Activated T-helper 1 cell treated with anti-CD3 and anti-CD28 coated beads, Interleukin-12 subunit alpha, Interleukin-12 subunit beta, Interleukin-2, Interleukin-4 antibody, amounts not matched to agents 30 ng/mL and 10 ng/mL and 1 ng/mL, durations not matched to agents 14 hours and 24 hours and 36 hours (primary cell): ENCODE measurements at regions not wholly inside any gene's neighbourhood (a gene's known extent, or its start where the extent isn't known, plus 50 kb on each side); places are given as distances from the start of the nearest gene placed in this dataset.

ENCODE experiments used
- DNase-seq: peaks from one replicate; pipeline ENCODE4 v3.0.0; 2021; ENCODE audit warnings: low spot score
- H3K27ac Mint-ChIP-seq: one replicate; pipeline ENCODE4 v1.8.0; 2021; ENCODE audit warnings: mild to moderate bottlenecking, mixed read lengths
- H3K27me3 Mint-ChIP-seq: one replicate; pipeline ENCODE4 v1.8.0; 2022; ENCODE audit warnings: mild to moderate bottlenecking, moderate library complexity, mixed read lengths; ENCODE audit not compliant: insufficient read depth
- H3K36me3 Mint-ChIP-seq: one replicate; pipeline ENCODE4 v1.8.0; 2021; ENCODE audit warnings: low read depth, mixed read lengths
- H3K4me1 Mint-ChIP-seq: one replicate; pipeline ENCODE4 v1.8.0; 2021; ENCODE audit warnings: low read depth, mixed read lengths
- H3K4me3 Mint-ChIP-seq: one replicate; pipeline ENCODE4 v1.8.0; 2021; ENCODE audit warnings: mild to moderate bottlenecking, moderate library complexity, mixed read lengths
- H3K9me3 Mint-ChIP-seq: one replicate; pipeline ENCODE4 v1.8.0; 2021; ENCODE audit warnings: mixed read lengths
- intact Hi-C: fragments of 100-400 bp; cut with micrococcal nuclease; formaldehyde crosslinking; loops from one replicate; pipeline ENCODE4 v1.15.1; 2024

DNA sequence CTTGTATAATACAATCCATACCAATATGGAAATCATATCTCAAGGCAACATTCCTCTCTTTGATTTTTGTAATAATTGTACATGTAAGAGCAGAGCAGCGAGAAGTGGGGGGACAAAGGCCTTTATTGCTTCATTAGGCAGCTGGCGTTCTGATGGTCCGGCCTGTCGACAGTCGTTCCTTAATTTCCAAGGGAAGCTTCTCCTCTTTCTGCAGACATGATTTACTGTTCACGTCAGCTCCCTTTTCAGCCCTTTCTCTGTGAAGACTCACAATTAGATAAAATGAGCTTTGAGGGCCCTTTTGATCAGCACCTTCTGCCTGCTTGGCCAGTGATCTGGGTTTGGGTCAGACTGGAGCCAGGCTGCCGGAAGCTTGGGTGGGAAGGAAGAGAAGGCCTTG lies 65.6 kb upstream of the CTBP2 start:
- no peaks in the 10 kb centered on the region for H3K4me1 Mint-ChIP-seq
- intact Hi-C loops, result no loop called here
- no peak overlapping the region for H3K4me3 Mint-ChIP-seq
- no peaks in the 10 kb centered on the region for H3K36me3 Mint-ChIP-seq
- peaks cover 4% of the 10 kb centered on the region for H3K9me3 Mint-ChIP-seq
- DNase-seq, result no peak
- H3K27ac Mint-ChIP-seq, result no peak overlapping the region
- no peaks in the 10 kb centered on the region for H3K27me3 Mint-ChIP-seq

DNA sequence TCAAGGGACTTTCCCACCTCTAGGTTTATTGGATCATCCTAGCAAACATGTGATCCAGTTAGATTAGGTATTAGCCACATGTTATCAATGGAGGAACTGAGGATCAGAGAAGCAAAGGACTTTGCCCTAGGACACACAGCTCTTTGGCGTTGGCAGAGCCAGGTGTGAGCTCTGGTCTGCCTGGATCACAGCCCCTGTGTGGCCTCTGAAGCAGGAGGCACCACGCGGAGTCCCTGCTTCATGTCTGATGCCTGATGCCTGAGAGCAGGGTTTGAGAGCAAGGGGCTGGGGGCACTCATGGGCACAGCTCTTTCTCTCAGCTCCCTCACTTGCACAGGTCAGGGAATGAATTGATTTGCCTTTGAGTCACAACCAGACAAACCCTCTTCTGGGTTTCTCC lies 64.7 kb upstream of the CTBP2 start:
- intact Hi-C loops, result no loop called here
- H3K4me3 Mint-ChIP-seq, result no peak overlapping the region
- DNase-seq, result no peak
- H3K27me3 Mint-ChIP-seq, result no peaks in the 10 kb centered on the region
- H3K36me3 Mint-ChIP-seq, result no peaks in the 10 kb centered on the region
- H3K27ac Mint-ChIP-seq, result no peak overlapping the region
- H3K9me3 Mint-ChIP-seq, result peaks cover 4% of the 10 kb centered on the region
- no peaks in the 10 kb centered on the region for H3K4me1 Mint-ChIP-seq

DNA sequence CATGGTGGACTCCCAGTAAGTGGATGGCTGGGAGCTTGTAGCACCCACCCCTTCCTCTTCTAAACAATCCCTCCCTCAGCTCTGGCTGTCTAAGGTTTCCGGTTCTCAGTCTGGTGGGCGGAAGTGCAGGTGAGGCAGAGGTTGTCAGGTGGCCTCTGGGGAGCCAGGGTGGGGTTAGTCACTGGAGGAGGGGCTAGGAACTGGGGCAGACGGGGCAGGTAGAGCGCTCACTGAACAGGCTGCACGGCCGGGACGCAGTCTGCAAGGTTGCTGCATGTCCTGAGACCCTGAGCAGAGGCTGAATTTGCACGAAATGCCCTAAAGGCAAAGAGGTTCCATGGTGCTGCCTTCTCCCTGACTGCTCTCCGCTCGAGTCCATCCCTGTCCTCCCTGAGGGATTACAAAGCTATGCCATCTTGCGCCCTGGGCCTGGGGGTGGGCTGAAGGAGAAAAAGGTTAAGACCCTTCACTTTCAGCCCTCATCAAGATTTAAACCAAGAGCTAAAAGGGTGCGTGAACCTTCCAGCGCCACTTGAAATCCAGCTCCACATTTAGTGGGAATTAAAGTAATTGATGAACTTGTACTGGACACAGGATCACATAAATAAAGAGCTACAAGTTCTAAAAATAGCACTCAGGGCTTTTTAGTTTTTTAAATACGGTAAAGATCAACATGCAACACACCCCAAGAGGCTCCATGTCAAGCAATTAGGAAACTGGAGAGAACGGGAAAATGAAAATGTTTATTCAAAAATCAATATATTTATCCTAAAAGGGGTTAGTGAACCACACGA lies 62.3 kb upstream of the CTBP2 start:
- Mint-ChIP-seq H3K9me3 (peaks cover 4% of the 10 kb centered on the region), H3K4me1 (no peaks in the 10 kb centered on the region), H3K4me3 (no peak overlapping the region), H3K36me3 (no peaks in the 10 kb centered on the region), H3K27ac (no peak overlapping the region), H3K27me3 (peaks cover 2% of the 10 kb centered on the region)
- intact Hi-C loops, result no loop called here
- no peak for DNase-seq

DNA sequence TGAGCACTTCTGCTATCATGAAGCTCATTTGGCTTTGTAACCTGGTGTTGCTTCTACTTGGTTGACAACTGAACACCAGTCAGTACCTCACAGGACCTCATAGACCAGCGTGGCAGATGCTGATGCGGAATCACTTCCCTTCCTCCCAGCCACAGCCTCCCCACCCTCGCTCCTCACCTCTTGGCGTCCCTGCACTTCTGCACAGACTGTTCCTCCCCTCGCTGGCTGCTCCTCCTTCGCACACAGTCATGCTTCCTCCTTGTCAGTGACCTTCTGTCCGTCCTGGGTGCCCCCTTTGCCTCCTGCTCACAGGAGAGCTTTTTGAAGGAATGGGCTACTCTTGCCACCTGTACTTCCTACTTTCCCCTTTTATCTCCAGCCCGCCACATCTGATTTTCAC lies 61.4 kb upstream of the CTBP2 start:
- Mint-ChIP-seq H3K4me1 (no peaks in the 10 kb centered on the region), H3K27me3 (peaks cover 2% of the 10 kb centered on the region), H3K9me3 (no peaks in the 10 kb centered on the region), H3K36me3 (no peaks in the 10 kb centered on the region), H3K27ac (no peak overlapping the region), H3K4me3 (no peak overlapping the region)
- DNase-seq, result no peak
- intact Hi-C loops, result no loop called here

DNA sequence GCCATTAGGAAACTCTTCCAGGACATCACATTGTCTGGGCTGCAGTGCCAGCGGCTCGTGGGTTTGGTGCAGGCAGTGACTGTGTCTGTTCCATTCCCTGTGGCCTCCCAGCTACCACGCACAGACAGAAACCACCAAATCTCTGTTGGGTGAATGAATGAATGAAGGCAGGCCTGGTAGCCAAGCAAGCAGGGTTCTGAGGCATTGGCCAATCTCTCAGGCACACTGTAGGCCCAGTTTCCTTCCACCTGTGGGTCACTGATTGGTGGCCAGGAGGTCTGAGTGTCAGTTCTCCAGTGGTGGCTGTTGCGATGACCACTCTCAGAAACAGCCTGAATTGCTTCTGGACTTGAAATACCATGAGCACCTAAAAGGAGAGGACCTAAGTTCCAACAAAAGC lies 59.4 kb upstream of the CTBP2 start:
- no peaks in the 10 kb centered on the region for H3K4me1 Mint-ChIP-seq
- peaks cover 2% of the 10 kb centered on the region for H3K27me3 Mint-ChIP-seq
- intact Hi-C loops, result no loop called here
- no peak overlapping the region for H3K4me3 Mint-ChIP-seq
- no peaks in the 10 kb centered on the region for H3K36me3 Mint-ChIP-seq
- H3K27ac Mint-ChIP-seq, result no peak overlapping the region
- H3K9me3 Mint-ChIP-seq, result no peaks in the 10 kb centered on the region
- no peak for DNase-seq

DNA sequence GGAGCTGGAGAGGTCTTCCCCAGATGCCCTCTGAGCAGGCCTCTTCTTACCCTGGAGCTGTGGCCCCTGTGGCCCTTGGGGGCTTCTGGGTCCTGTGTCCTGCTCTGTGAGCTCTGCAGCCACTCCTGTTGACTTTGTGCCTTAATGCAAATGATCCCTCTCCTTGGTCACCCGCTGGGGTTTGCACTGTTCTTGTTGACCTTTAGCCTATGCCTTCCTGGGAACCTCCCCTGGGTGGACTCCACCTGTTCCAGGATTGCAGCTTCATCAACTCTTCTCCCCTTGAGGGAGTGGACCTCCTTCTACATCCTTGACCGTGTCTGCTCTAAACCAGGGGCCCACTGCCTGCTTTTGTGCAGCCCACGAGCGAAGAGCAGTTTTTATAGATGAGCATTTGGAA lies 58.6 kb upstream of the CTBP2 start:
- Mint-ChIP-seq H3K9me3 (no peaks in the 10 kb centered on the region), H3K4me3 (no peak overlapping the region), H3K27me3 (peaks cover 2% of the 10 kb centered on the region), H3K36me3 (no peaks in the 10 kb centered on the region), H3K4me1 (no peaks in the 10 kb centered on the region), H3K27ac (no peak overlapping the region)
- no peak for DNase-seq
- intact Hi-C loops, result no loop called here

DNA sequence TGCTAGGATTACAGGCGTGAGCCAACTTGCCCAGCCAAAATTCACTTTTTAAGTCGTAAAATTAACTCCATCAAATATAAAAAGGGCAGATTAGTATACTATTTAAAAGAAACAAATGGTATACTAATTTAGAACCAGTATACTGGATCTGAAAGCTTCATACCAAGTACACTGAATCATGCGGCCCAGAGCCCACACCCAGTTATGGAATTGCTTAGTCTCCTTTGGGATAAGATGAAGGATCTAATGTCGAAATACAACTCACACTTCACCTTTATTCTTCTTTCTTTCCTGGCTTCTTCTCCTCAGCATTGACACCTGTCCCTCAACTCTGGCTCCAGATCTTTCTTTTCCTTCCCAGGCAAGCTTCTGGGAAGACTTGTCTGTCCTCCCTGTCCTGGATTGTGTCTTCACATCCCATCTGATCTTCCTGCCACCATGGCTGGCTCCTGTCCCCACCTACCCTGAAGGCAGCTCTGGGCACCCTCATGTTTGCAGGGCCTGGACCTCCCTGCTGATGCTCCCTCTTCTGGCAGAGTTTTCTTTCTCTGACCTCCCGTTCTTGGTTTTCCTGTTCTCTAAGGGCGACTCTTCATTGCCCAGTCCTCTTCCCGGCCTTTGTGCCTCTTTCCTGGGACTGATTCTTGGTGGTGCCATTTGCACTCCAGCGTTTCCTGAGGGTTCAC lies 57.8 kb upstream of the CTBP2 start:
- Mint-ChIP-seq H3K27ac (no peak overlapping the region), H3K4me3 (no peak overlapping the region), H3K27me3 (peaks cover 2% of the 10 kb centered on the region), H3K9me3 (no peaks in the 10 kb centered on the region), H3K36me3 (no peaks in the 10 kb centered on the region), H3K4me1 (no peaks in the 10 kb centered on the region)
- DNase-seq, result no peak
- intact Hi-C loops, result no loop called here

DNA sequence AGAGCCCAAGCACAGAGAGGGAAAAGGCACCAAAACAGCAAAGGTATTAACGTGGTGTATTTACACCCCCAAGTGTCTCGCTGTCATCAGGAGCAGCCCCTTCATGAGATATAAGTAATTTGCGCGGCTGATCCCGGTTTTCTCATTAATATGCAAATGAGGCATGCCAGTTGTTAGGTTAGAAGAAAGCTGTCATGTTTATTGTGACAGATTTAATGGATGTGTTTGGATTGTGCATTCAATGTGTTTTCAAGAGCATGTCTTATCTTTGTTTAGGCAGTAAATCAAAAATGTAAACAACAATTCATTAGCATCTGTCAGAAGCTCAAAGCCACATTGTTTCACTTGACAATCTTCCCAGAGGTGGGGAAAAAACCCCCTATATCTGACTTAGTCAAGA lies 56.5 kb upstream of the CTBP2 start:
- no peak for DNase-seq
- intact Hi-C loops, result no loop called here
- Mint-ChIP-seq H3K9me3 (no peaks in the 10 kb centered on the region), H3K27me3 (peaks cover 2% of the 10 kb centered on the region), H3K27ac (no peak overlapping the region), H3K36me3 (no peaks in the 10 kb centered on the region), H3K4me1 (no peaks in the 10 kb centered on the region), H3K4me3 (no peak overlapping the region)

DNA sequence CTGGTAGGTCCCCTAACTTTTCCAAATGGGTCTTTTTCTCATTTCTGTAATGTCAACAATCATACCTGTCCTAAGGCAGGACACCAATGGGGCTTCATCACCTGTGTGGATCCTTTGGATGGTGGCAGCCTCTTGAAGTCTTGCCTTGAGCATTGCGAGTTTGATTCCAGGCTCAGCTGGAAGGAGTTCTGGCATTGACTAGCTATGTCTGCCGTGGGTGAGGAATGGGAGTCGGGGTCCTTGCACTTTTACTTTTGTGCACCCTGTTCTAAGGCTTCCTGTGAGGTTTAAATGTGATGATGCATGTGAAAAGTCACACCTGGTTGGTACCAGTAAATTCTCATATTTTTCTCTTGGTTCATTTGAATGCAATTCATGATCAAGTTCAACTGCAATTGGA lies 55.9 kb upstream of the CTBP2 start:
- intact Hi-C loops, result no loop called here
- Mint-ChIP-seq H3K36me3 (no peaks in the 10 kb centered on the region), H3K27ac (no peak overlapping the region), H3K27me3 (peaks cover 2% of the 10 kb centered on the region), H3K4me3 (no peak overlapping the region), H3K4me1 (no peaks in the 10 kb centered on the region), H3K9me3 (no peaks in the 10 kb centered on the region)
- no peak for DNase-seq

DNA sequence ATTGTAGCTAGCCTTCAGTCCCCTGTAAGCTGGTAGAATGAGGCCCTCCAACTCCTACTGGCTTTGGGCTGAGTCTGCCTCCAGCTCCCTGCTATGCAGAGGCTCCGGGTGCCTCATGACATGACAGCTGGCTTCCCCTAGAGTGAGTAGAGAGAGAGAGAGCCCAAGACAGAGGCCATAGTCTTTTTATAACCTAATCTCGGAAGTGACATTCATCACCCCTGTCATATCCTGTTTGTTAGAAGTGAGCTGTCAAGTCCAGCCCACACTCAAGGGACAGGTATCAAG lies 53.9 kb upstream of the CTBP2 start:
- H3K27me3 Mint-ChIP-seq, result peaks cover 2% of the 10 kb centered on the region
- H3K4me3 Mint-ChIP-seq, result no peak overlapping the region
- H3K9me3 Mint-ChIP-seq, result no peaks in the 10 kb centered on the region
- no peak for DNase-seq
- H3K27ac Mint-ChIP-seq, result no peak overlapping the region
- intact Hi-C loops, result no loop called here
- no peaks in the 10 kb centered on the region for H3K36me3 Mint-ChIP-seq
- H3K4me1 Mint-ChIP-seq, result no peaks in the 10 kb centered on the region

DNA sequence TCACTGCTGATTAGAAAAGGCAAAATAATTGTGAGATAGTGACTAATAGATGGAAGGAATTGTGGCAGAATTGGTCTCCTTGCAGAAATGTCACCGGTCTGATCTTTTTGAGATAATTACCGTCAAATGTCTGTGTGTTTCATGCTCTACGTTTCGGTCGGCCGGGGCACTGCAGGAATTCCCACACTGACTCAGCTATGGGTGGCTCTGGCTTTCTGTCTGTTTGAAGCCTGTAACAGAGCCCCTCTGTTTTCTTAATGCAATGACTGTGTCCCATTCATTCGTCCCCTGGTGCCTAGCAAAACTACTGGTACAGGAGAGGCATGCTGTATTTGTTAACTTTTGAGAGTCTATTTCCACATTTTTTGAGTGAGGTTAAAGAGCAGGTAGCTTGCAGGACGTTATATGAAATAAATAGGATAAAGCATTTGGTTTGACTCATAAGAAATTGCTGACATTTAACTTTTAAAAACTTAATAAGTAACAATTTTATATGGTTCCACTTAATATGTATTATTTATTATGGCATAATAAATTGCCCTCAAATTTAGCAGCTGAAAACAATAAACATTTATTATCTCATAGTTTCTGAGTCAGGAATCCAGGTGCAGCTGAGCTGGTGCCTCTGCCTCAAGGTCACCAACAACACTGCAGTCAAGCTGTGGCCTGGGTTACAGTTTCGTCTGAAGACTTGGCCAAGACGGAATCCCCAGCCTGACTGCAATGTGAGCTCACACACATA lies 53.3 kb upstream of the CTBP2 start:
- no peak overlapping the region for H3K4me3 Mint-ChIP-seq
- intact Hi-C loops, result no loop called here
- H3K4me1 Mint-ChIP-seq, result no peaks in the 10 kb centered on the region
- peaks cover 2% of the 10 kb centered on the region for H3K27me3 Mint-ChIP-seq
- no peak overlapping the region for H3K27ac Mint-ChIP-seq
- no peaks in the 10 kb centered on the region for H3K36me3 Mint-ChIP-seq
- DNase-seq, result no peak
- H3K9me3 Mint-ChIP-seq, result no peaks in the 10 kb centered on the region

DNA sequence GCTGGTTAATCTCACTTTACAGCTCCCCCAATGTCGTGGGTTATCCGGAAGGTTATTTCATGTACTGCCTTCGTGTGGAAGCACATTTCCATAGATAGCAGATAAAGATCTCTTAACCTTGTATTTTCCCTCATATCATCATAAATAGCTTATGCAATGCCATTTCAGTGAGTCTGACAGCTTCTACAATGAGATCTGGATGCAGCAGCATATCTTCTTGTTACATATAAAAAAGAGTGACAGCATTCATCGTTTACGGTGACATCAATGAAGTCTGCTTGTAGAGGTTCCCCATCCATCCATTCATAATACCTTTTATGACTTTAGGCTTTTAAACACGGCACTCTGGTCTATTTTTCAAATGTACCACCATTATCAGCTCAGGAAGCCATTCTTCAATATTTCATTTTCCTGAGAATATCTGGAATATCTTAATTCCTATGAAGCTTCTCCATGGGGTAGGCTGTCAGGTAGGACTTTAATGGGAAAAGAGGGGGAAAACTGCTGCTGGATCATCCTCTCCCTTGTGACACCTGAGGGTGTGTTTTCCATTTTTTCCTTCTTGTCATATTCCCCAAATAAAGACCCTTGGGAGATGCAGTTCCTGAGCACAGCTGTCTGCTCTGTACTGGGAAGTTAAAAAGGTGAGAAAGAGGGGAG lies 51.9 kb upstream of the CTBP2 start:
- Mint-ChIP-seq H3K36me3 (no peaks in the 10 kb centered on the region), H3K4me1 (no peaks in the 10 kb centered on the region), H3K27me3 (no peaks in the 10 kb centered on the region), H3K9me3 (no peaks in the 10 kb centered on the region), H3K4me3 (no peak overlapping the region), H3K27ac (no peak overlapping the region)
- intact Hi-C loops, result no loop called here
- no peak for DNase-seq
